ENCODE measurements at regions not wholly inside any gene's neighbourhood (a gene's known extent, or its start where the extent isn't known, plus 50 kb on each side); places are given as distances from the start of the nearest gene placed in this dataset.
"Not testable (repeated sequence)": the region's sequence is repeated elsewhere in the genome, so short reads cannot be mapped to it uniquely, and the experiment has no call there.

GRCh38 chr18:52087140-52087539 is 252.9 kb upstream of the DCC start:
- DNase-seq, result no peak

- DNase-seq, result no peak
Measured at GRCh38 chr18:52090005-52090404, 250.0 kb upstream of the DCC start.

GRCh38 chr18:52093171-52093570 is 246.8 kb upstream of the DCC start:
- no peak for DNase-seq

- no peak for DNase-seq
Measured at GRCh38 chr18:52118684-52119083, 221.3 kb upstream of the DCC start.

- DNase-seq, result no peak
Measured at GRCh38 chr18:52130624-52131301, 209.2 kb upstream of the DCC start.

GRCh38 chr18:52131845-52132244 is 208.2 kb upstream of the DCC start:
- DNase-seq, result no peak

- no peak for DNase-seq
Measured at GRCh38 chr18:52136532-52136931, 203.5 kb upstream of the DCC start.

GRCh38 chr18:52140986-52141385 is 199.0 kb upstream of the DCC start:
- DNase-seq, result no peak

GRCh38 chr18:52150050-52150449 is 189.9 kb upstream of the DCC start:
- no peak for DNase-seq

GRCh38 chr18:52152036-52152435 is 188.0 kb upstream of the DCC start:
- no peak for DNase-seq

- no peak for DNase-seq
Measured at GRCh38 chr18:52156166-52156565, 183.8 kb upstream of the DCC start.

GRCh38 chr18:52160636-52161035 is 179.4 kb upstream of the DCC start:
- no peak for DNase-seq

- no peak for DNase-seq
Measured at GRCh38 chr18:52163478-52163877, 176.5 kb upstream of the DCC start.

GRCh38 chr18:52168131-52168530 is 171.9 kb upstream of the DCC start:
- DNase-seq, result not testable (repeated sequence)

- no peak for DNase-seq
Measured at GRCh38 chr18:52174220-52174619, 165.8 kb upstream of the DCC start.

GRCh38 chr18:52175406-52175805 is 164.6 kb upstream of the DCC start:
- no peak for DNase-seq

- DNase-seq, result no peak
Measured at GRCh38 chr18:52183107-52183506, 156.9 kb upstream of the DCC start.

- no peak for DNase-seq
Measured at GRCh38 chr18:52190195-52190594, 149.8 kb upstream of the DCC start.

- no peak for DNase-seq
Measured at GRCh38 chr18:52190631-52191030, 149.4 kb upstream of the DCC start.

GRCh38 chr18:52200406-52200805 is 139.6 kb upstream of the DCC start:
- DNase-seq, result no peak

- DNase-seq, result no peak
Measured at GRCh38 chr18:52200921-52201663, 138.9 kb upstream of the DCC start.

- no peak for DNase-seq
Measured at GRCh38 chr18:52208646-52209045, 131.4 kb upstream of the DCC start.

GRCh38 chr18:52216109-52216508 is 123.9 kb upstream of the DCC start:
- DNase-seq, result no peak

GRCh38 chr18:52216666-52217065 is 123.3 kb upstream of the DCC start:
- DNase-seq, result no peak

- no peak for DNase-seq
Measured at GRCh38 chr18:52219102-52219501, 120.9 kb upstream of the DCC start.

Data from NCI-H2081 treated with DMSO at 0.1 percent for 48 hours (cell line).